Stimulated activated CD4-positive, alpha-beta T cell treated with anti-CD3 and anti-CD28 coated beads, Interleukin-2, amount 100 ng/mL, for 48 hours (primary cell): ENCODE measurements at regions not wholly inside any gene's neighbourhood (a gene's known extent, or its start where the extent isn't known, plus 50 kb on each side); places are given as distances from the start of the nearest gene placed in this dataset.

ENCODE experiments used
- DNase-seq, 2 donors: peaks; one replicate each; pipeline ENCODE4 v3.0.0-alpha.2; 2020

- DNase-seq = no peak
Measured at GRCh38 chr4:123776267-123776666, 379.7 kb downstream of the SPRY1 start.

- DNase-seq = no peak
Measured at GRCh38 chr4:123777373-123777772, 380.8 kb downstream of the SPRY1 start.

GRCh38 chr4:123783151-123783790 lies 386.7 kb downstream of the SPRY1 start:
- DNase-seq = no peak

GRCh38 chr4:123783921-123784320 lies 387.3 kb downstream of the SPRY1 start:
- no peak for DNase-seq

- DNase-seq = no peak
Measured at GRCh38 chr4:123784626-123785025, 388.0 kb downstream of the SPRY1 start.

- no peak for DNase-seq
Measured at GRCh38 chr4:123785538-123785937, 388.9 kb downstream of the SPRY1 start.

GRCh38 chr4:123786163-123786915 lies 389.7 kb downstream of the SPRY1 start:
- DNase-seq = no peak

GRCh38 chr4:123786920-123787319 lies 390.3 kb downstream of the SPRY1 start:
- no peak for DNase-seq

- no peak for DNase-seq
Measured at GRCh38 chr4:123787512-123788080, 391.0 kb downstream of the SPRY1 start.

GRCh38 chr4:123788577-123788976 lies 392.0 kb downstream of the SPRY1 start:
- no peak for DNase-seq

GRCh38 chr4:123790681-123791080 lies 394.1 kb downstream of the SPRY1 start:
- no peak for DNase-seq

GRCh38 chr4:123802082-123802645 lies 405.6 kb downstream of the SPRY1 start:
- no peak for DNase-seq

- DNase-seq = no peak
Measured at GRCh38 chr4:123802933-123803332, 406.3 kb downstream of the SPRY1 start.

- no peak for DNase-seq
Measured at GRCh38 chr4:123804196-123804721, 407.7 kb downstream of the SPRY1 start.

- no peak for DNase-seq
Measured at GRCh38 chr4:123806056-123806455, 409.5 kb downstream of the SPRY1 start.

GRCh38 chr4:123807187-123807586 lies 410.6 kb downstream of the SPRY1 start:
- no peak for DNase-seq

GRCh38 chr4:123807866-123808265 lies 411.3 kb downstream of the SPRY1 start:
- no peak for DNase-seq

- DNase-seq = no peak
Measured at GRCh38 chr4:123809864-123810263, 413.3 kb downstream of the SPRY1 start.

GRCh38 chr4:123812066-123812390 lies 415.4 kb downstream of the SPRY1 start:
- DNase-seq = no peak

GRCh38 chr4:123813901-123814300 lies 417.3 kb downstream of the SPRY1 start:
- no peak for DNase-seq

- DNase-seq = no peak
Measured at GRCh38 chr4:123816462-123816861, 419.9 kb downstream of the SPRY1 start.

GRCh38 chr4:123817025-123817688 lies 420.6 kb downstream of the SPRY1 start:
- DNase-seq = no peak

GRCh38 chr4:123819362-123820035 lies 422.9 kb downstream of the SPRY1 start:
- DNase-seq = no peak
